ENCODE measurements at regions not wholly inside any gene's neighbourhood (a gene's known extent, or its start where the extent isn't known, plus 50 kb on each side); places are given as distances from the start of the nearest gene placed in this dataset.

GRCh38 chr9:105069696-105070095 is 141.7 kb upstream of the ABCA1 start:
- CTCF ChIA-PET, result no interaction called here
- no peak for TF ChIP-seq ZNF658 (tag by site-specific recombination; IDR thresholded peaks at IDR 0.05)
- no peak for TF ChIP-seq SP3 (tag by site-specific recombination; IDR thresholded peaks at IDR 0.05)
- no peak for TF ChIP-seq HIC1 (tag by site-specific recombination; IDR thresholded peaks at IDR 0.05)
- no peak for TF ChIP-seq ZNF114 (tag by site-specific recombination; IDR thresholded peaks at IDR 0.05)
- Histone ChIP-seq H3K4me3 (ENCODE audit: low read depth, low read length) (no peak overlapping the region), H3K36me3 (ENCODE audit: control insufficient read depth in 2 of 2, insufficient read depth in 1 of 2, low read length in 2 of 2) (no peaks in the 10 kb centered on the region), H3K4me1 (ENCODE audit: control insufficient read depth, insufficient read depth, low read length) (0 out of 2 replicates have a peak, but pooled peaks cover 4% of the 10 kb centered on the region), H3K9me3 (ENCODE audit: control insufficient read depth, insufficient read depth, low read depth, low read length) (no peaks in the 10 kb centered on the region), H3K27ac (ENCODE audit: extremely low read depth, low read depth, low read length) (no peak overlapping the region)
- POLR2A ChIA-PET, result interaction anchor here (0.6 kb wide), 1 partner anchor 127 kb away, joined by 3 read pairs; no protein-coding TSS in a partner anchor

GRCh38 chr9:105070176-105070575 is 142.2 kb upstream of the ABCA1 start:
- Histone ChIP-seq H3K36me3 (ENCODE audit: control insufficient read depth in 2 of 2, insufficient read depth in 1 of 2, low read length in 2 of 2) (no peaks in the 10 kb centered on the region), H3K27ac (ENCODE audit: extremely low read depth, low read depth, low read length) (no peak overlapping the region), H3K4me1 (ENCODE audit: control insufficient read depth, insufficient read depth, low read length) (no peaks in the 10 kb centered on the region), H3K9me3 (ENCODE audit: control insufficient read depth, insufficient read depth, low read depth, low read length) (no peaks in the 10 kb centered on the region), H3K4me3 (ENCODE audit: low read depth, low read length) (no peak overlapping the region)
- POLR2A ChIA-PET, result interaction anchor here (0.7 kb wide), 1 partner anchor 110 kb away, joined by 4 read pairs; no protein-coding TSS in a partner anchor
- CTCF ChIA-PET, result no interaction called here
- TF ChIP-seq ZBTB11 (tag by site-specific recombination; conservative IDR thresholded peaks at IDR 0.05; ENCODE audit: low read depth), result no peak
- TF ChIP-seq YY2 (tag by site-specific recombination; IDR thresholded peaks at IDR 0.05), result no peak
- no peak for TF ChIP-seq ZFP37 (tag by site-specific recombination; IDR thresholded peaks at IDR 0.05)
- TF ChIP-seq CTCF (tag by site-specific recombination; IDR thresholded peaks at IDR 0.05), result no peak
- TF ChIP-seq KLF17 (tag by site-specific recombination; IDR thresholded peaks at IDR 0.05), result no peak
- TF ChIP-seq ZFP3 (tag by site-specific recombination; IDR thresholded peaks at IDR 0.05; ENCODE audit: low read depth), result no peak
- TF ChIP-seq BCL6B (tag by site-specific recombination; IDR thresholded peaks at IDR 0.05), result no peak
- no peak for TF ChIP-seq ZNF610 (tag by site-specific recombination; IDR thresholded peaks at IDR 0.05; ENCODE audit: borderline replicate concordance)
- TF ChIP-seq ZNF311 (tag by site-specific recombination; IDR thresholded peaks at IDR 0.05; ENCODE audit: borderline replicate concordance), result no peak
